ENCODE measurements at regions not wholly inside any gene's neighbourhood (a gene's known extent, or its start where the extent isn't known, plus 50 kb on each side); places are given as distances from the start of the nearest gene placed in this dataset.

- no peak for TF ChIP-seq ZNF175 (CRISPR knock-in tag; IDR thresholded peaks at IDR 0.05; ENCODE audit: low read depth)
- TF ChIP-seq PPARD (CRISPR knock-in tag; IDR thresholded peaks at IDR 0.05) = no peak
- TF ChIP-seq HES1 (IDR thresholded peaks at IDR 0.05; ENCODE audit: low read depth) = no peak
- no peak for TF ChIP-seq NR3C1 (CRISPR knock-in tag; IDR thresholded peaks at IDR 0.05)
- no peak for TF ChIP-seq E2F8 (IDR thresholded peaks at IDR 0.05; ENCODE audit: low read depth, partially characterized antibody)
Observed at GRCh38 chr18:59054496-59055287, 85.0 kb upstream of the SEC11C start (continued).
